ENCODE measurements at regions not wholly inside any gene's neighbourhood (a gene's known extent, or its start where the extent isn't known, plus 50 kb on each side); places are given as distances from the start of the nearest gene placed in this dataset.
"Not testable (repeated sequence)": the region's sequence is repeated elsewhere in the genome, so short reads cannot be mapped to it uniquely, and the experiment has no call there.

DNA sequence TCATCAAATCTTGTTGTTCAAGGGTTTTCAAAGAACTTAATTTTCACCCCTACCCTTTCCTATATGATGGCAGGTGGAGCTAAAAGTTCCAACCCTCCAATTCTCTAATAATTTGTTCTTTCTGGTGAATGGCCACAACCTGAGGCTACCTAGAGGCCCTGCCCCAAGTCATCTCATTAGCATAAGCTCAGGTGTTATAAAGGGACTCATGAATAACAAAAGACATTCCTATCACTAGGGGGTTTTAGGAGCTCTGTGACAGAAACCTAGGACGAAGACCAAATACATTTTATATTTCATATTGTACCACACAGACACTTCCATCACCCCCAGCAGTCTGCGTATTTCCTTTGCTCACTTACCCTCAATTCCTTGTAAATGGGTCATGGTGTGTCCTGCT, 483.6 kb upstream of the EPHA6 start:
- H3K36me3 ChIP-seq, result no peaks in the 10 kb centered on the region
- no peak for DNase-seq
- H3K4me1 ChIP-seq, result no peaks in the 10 kb centered on the region
- no peaks in the 10 kb centered on the region for H3K9me3 ChIP-seq
- no peak overlapping the region for H3K27ac ChIP-seq
- H3K27me3 ChIP-seq (replicated peaks in 1 of 7), result no peaks in the 10 kb centered on the region
- no peak overlapping the region for H3K4me3 ChIP-seq
- TF ChIP-seq POLR2AphosphoS5 (IDR thresholded peaks at IDR 0.05), result no peak
- TF ChIP-seq, protein P1, sequence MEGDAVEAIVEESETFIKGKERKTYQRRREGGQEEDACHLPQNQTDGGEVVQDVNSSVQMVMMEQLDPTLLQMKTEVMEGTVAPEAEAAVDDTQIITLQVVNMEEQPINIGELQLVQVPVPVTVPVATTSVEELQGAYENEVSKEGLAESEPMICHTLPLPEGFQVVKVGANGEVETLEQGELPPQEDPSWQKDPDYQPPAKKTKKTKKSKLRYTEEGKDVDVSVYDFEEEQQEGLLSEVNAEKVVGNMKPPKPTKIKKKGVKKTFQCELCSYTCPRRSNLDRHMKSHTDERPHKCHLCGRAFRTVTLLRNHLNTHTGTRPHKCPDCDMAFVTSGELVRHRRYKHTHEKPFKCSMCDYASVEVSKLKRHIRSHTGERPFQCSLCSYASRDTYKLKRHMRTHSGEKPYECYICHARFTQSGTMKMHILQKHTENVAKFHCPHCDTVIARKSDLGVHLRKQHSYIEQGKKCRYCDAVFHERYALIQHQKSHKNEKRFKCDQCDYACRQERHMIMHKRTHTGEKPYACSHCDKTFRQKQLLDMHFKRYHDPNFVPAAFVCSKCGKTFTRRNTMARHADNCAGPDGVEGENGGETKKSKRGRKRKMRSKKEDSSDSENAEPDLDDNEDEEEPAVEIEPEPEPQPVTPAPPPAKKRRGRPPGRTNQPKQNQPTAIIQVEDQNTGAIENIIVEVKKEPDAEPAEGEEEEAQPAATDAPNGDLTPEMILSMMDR (IDR thresholded peaks at IDR 0.05 in 8 of 11, conservative IDR thresholded peaks at IDR 0.05 in 3 of 11), result no peak
- no peak for TF ChIP-seq POLR2A (IDR thresholded peaks at IDR 0.05)
- WGBS, 5 donors, result 30 to 66% (median 57%) methylated on average over 2 of the region's 2 CpGs
- intact Hi-C loops (cut with DNase I; ENCODE audit: low total_unique reads), result no loop called here

DNA sequence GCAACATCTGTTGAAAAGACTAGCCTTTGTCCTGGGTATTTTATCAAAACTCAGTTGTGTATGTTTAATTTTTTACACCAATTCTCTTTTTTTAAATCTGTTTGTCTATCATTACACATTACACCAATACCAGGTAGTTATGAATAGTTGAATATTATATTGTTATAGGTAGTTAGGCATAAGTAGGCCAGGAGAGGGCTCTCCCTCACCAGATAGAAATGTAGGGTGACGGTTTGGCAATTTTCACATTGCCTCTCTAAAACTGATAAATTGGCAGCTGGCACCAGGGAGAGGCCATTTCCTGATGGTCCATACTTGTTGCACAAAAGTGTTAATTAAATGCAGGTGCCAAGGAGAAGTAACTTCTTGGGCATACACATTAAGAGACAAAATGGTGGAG, 483.1 kb upstream of the EPHA6 start:
- Histone ChIP-seq H3K27ac (no peak overlapping the region), H3K27me3 (replicated peaks in 1 of 7) (no peaks in the 10 kb centered on the region), H3K4me3 (no peak overlapping the region), H3K36me3 (no peaks in the 10 kb centered on the region), H3K9me3 (no peaks in the 10 kb centered on the region), H3K4me1 (no peaks in the 10 kb centered on the region)
- intact Hi-C loops (cut with DNase I; ENCODE audit: low total_unique reads), result no loop called here
- WGBS, 5 donors, result 0 to 34% (median 17%) methylated on average over 1 of the region's 1 CpG
- no peak for DNase-seq
- no peak for TF ChIP-seq POLR2AphosphoS5 (IDR thresholded peaks at IDR 0.05)
- TF ChIP-seq, protein P1 (IDR thresholded peaks at IDR 0.05 in 8 of 11, conservative IDR thresholded peaks at IDR 0.05 in 3 of 11), result no peak
- TF ChIP-seq POLR2A (IDR thresholded peaks at IDR 0.05), result no peak

DNA sequence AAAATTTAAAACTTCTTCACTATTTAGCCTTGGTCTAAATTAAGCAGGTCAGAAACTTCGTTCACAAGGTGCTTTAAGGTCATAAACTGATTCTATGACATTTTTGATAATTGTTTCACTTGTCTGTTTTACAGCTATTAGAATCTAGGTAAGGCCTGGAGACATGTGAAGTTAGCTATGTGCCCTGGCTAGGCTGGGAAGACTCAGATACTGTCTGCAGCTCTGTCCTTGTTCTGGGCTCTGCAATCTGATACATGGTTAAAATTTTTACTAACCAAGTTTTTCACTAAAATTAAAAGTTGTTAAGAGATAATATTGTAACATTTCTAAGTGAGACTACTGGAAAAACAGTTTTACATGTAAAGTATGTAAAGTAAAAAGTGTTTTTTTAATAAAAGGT, 479.6 kb upstream of the EPHA6 start:
- WGBS, 5 donors, result 47 to 76% (median 55%) methylated on average over 1 of the region's 1 CpG
- no peak overlapping the region for H3K4me3 ChIP-seq
- no peaks in the 10 kb centered on the region for H3K4me1 ChIP-seq
- H3K9me3 ChIP-seq, result peaks cover 0 to 11% (median 0%) of the 10 kb centered on the region in 8 donors
- TF ChIP-seq POLR2AphosphoS5 (IDR thresholded peaks at IDR 0.05) (no peak), POLR2A (IDR thresholded peaks at IDR 0.05) (no peak)
- TF ChIP-seq, protein P1 (IDR thresholded peaks at IDR 0.05 in 8 of 11, conservative IDR thresholded peaks at IDR 0.05 in 3 of 11), result no peak
- no peaks in the 10 kb centered on the region for H3K27me3 ChIP-seq (replicated peaks in 1 of 7)
- intact Hi-C loops (cut with DNase I; ENCODE audit: low total_unique reads), result no loop called here
- no peak overlapping the region for H3K27ac ChIP-seq
- DNase-seq, result no peak
- H3K36me3 ChIP-seq, result no peaks in the 10 kb centered on the region

DNA sequence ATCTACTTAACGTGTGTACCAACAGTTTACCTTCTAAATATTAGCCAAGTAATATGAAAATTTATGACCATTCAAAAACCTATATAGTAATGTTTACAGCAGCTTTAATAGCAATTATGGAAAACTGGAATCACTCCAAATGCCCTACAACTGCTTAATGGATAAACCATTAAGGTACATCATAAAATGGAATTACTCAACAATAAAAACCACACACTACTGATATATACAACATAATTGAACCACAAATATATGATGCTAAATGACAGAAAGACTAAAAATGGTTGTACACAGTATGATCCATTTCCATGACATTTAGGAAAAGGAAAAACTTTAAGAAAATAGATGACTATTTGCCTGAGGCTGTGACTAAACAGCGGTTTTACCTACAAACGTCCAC, 467.1 kb upstream of the EPHA6 start:
- WGBS, 5 donors, result 71 to 85% (median 83%) methylated on average over 3 of the region's 3 CpGs

GRCh38 chr3:96351598-96351997, 462.8 kb upstream of the EPHA6 start:
- peaks cover 0 to 12% (median 0%) of the 10 kb centered on the region in 8 donors for H3K9me3 ChIP-seq
- H3K27ac ChIP-seq; H3K27me3 ChIP-seq (replicated peaks in 1 of 7); intact Hi-C loops (cut with DNase I; ENCODE audit: low total_unique reads); H3K4me1 ChIP-seq; DNase-seq; H3K4me3 ChIP-seq; H3K36me3 ChIP-seq: not testable (repeated sequence)

More for the DNA sequence above, 467.1 kb upstream of the EPHA6 start:
- Histone ChIP-seq H3K36me3 (no peaks in the 10 kb centered on the region), H3K4me1 (no peaks in the 10 kb centered on the region), H3K27me3 (replicated peaks in 1 of 7) (no peaks in the 10 kb centered on the region), H3K9me3 (peaks cover 0 to 4% (median 0%) of the 10 kb centered on the region in 8 donors), H3K4me3 (no peak overlapping the region), H3K27ac (no peak overlapping the region)
- TF ChIP-seq, protein P1 (IDR thresholded peaks at IDR 0.05 in 8 of 11, conservative IDR thresholded peaks at IDR 0.05 in 3 of 11), result no peak
- TF ChIP-seq POLR2AphosphoS5 (IDR thresholded peaks at IDR 0.05) (no peak), POLR2A (IDR thresholded peaks at IDR 0.05) (no peak)
- DNase-seq, result no peak
- intact Hi-C loops (cut with DNase I; ENCODE audit: low total_unique reads), result no loop called here

Data from spleen (tissue), 11 donors.